SKM-1 treated with dmso at 0.1 percent for 144 hours (cell line): ENCODE measurements at regions not wholly inside any gene's neighbourhood (a gene's known extent, or its start where the extent isn't known, plus 50 kb on each side); places are given as distances from the start of the nearest gene placed in this dataset.
"Not testable (repeated sequence)": the region's sequence is repeated elsewhere in the genome, so short reads cannot be mapped to it uniquely, and the experiment has no call there.

Experiments
- DNase-seq: peaks from one replicate; lab custom pipeline; 2025; ENCODE audit not compliant: unreplicated experiment; lab: John Stamatoyannopoulos, UW

DNA sequence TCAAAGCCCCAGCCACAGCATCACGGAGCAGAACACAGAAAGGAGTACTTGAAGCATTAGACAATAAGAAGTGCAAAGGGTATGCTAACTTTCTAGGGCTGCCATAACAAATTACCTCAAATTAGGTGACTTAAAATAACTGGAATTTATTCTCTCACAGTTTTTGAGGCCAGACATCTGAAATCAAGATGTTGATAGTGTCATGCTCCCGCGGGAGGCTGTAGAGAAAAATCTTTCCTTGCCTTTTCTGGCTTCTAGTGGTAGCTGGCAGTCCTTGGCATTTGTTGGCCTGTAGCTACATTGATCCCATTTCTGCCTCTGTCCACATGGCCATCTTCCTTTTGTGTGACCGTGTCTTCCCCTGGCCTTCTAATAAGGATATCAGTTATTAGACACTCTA lies 51.9 kb upstream of the SPDL1 start:
- DNase-seq, result no peak

DNA sequence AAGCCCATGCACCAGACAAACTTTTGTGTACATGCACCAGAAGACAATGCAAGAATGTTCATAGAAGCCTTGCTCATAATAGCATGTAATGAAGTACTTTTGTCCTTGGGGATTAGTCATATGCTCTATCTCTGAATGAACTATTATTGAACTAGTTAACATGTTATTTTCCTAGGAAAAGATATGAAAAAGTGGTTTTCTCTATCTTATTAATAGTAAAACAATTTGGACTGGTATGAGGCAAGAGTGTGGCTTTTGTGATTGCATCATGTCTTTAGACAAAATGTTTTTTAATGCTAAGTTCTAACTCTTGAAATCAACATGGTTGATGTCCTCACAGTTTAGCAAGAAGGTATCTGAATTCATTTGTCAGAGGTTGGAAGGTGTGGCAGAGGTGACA lies 55.7 kb upstream of the SPDL1 start:
- DNase-seq, result no peak

- DNase-seq, result peak; percentile 6
Observed at GRCh38 chr5:169527066-169527465, 56.5 kb upstream of the SPDL1 start.

DNA sequence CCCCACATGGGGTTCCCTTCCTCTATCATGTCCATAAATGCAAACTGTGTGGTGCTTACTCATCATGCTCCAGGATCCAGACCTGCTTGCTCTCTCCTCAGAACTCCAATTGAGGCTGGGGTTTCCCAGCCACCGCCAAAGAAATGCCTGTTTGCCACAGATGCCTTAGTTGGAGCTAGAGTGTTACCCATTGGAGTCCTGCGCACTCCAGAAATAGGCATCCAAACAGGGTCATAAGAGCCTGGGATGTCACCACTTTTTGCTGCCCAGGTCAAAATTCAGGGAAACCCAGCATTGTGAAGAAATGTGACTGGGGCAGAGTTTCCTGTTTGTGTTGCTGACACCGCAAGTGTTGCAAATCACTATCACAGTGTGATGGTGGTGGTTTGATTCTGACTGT lies 60.7 kb upstream of the SPDL1 start:
- no peak for DNase-seq

GRCh38 chr5:169521366-169521983 lies 62.1 kb upstream of the SPDL1 start:
- DNase-seq, result no peak

GRCh38 chr5:169519358-169519757 lies 64.2 kb upstream of the SPDL1 start:
- DNase-seq, result no peak

DNA sequence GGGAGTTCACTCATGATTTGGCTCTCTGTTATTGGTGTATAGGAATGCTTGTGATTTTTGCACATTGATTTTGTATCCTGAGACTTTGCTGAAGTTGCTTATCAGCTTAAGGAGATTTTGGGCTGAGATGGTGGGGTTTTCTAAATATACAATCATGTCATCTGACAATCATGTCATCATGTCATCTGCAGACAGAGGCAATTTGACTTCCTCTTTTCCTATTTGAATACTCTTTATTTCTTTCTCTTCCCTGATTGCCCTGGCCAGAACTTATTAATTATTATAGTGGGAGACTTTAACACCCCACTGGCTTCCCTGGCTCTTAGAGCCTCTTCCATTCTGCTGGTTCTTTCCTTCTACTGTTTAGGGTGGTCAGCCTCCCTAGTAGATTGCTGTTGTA lies 64.8 kb upstream of the SPDL1 start:
- DNase-seq, result not testable (repeated sequence)

GRCh38 chr5:169512385-169512784 lies 71.2 kb upstream of the SPDL1 start:
- no peak for DNase-seq

- DNase-seq, result no peak
Observed at GRCh38 chr5:169511708-169512107, 71.9 kb upstream of the SPDL1 start.

DNA sequence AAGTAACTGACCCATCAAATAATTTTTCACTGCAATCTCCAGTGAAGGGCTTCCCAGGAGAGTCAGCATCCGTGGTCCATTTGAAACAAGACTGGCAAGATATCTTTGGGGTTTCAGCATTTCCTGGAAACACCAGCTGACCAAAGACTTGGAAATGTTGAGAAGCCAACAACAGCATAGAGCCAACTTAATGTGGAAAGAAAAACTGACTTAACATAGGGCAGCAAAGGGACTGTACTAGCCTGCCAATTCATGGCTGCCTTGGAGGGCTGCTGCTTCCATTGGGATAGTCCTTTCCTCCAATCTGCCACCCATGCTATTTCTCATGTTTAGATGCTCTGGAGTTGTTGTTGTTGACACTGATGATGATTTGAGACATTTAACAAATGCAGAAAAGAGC lies 76.5 kb upstream of the SPDL1 start:
- DNase-seq, result no peak

DNA sequence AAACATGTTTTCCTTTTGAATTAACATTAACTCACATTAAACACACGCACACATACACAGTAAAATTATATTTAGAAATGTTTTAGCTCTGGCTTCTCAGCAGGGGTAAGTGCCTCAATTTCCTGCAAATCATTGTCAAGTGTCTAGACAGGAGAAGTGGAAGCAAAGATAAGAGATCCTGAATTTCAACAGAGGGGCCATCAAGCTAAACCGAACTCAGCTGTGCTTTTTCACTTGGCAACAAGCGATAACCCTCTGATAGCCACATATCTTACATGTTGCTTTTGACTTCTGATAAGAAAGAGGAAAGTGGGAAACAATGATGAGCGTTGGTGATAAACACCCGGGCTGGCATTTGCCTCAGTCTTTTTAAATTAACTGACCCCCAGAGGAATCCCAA lies 79.7 kb upstream of the SPDL1 start:
- no peak for DNase-seq

DNA sequence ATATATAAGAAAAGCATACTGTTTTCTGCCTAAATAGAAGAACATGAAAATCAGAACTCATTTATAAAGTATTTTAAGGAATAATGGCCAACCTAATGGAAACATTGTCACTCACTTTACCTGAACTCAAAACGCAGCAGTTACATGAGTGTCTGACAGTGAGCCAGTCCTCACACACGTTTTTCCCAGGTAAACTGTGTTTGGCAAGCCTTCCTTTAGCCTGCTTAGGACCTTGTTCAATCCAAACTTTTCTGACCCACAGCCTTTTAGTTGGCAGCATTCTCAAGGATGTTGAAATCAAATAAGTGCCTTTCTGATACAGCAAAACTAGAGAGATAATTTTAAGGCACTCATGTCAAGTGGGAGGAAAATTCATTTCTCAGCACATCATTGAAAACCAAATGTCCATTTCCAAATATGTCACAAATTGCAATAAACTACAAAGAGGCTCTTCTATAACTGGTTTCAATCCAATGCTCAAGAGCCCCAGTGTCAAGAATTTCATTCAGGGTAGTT lies 83.5 kb upstream of the SPDL1 start:
- no peak for DNase-seq

GRCh38 chr5:169496878-169497277 lies 86.7 kb upstream of the SPDL1 start:
- DNase-seq, result no peak

DNA sequence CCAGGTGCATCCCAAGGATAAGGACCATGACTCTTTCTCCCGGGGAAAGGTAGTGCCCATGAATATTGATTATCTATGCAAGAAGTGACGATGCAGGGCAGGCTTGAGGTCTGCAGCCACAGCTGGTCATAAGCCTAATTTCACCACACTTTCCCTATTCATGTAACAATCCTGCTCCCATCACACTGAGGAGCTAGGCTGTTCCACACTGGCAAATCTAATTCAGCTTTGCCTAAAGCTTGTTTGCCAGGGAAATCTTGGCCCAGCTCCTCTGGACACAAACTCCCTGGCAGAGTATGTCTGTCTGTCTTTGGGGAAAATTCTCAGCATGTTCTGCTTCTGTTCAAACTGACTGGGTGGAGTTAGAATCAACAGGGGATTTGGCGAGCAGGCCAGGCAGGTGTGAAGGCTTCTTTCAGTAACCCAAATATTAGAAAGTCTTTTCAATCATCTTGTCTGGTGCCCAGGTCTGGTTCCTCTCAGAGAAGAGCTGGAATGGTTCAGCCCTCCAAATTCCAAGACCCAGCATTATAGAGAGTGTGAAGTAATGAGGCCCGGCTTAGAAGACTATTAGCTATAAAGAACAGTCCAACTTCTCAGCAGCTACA lies 88.5 kb upstream of the SPDL1 start:
- DNase-seq, result no peak

- no peak for DNase-seq
Observed at GRCh38 chr5:169494383-169494935, 89.1 kb upstream of the SPDL1 start.

- DNase-seq, result no peak
Observed at GRCh38 chr5:169474226-169474625, 109.3 kb upstream of the SPDL1 start.

- DNase-seq, result no peak
Observed at GRCh38 chr5:169472544-169472943, 111.0 kb upstream of the SPDL1 start.

DNA sequence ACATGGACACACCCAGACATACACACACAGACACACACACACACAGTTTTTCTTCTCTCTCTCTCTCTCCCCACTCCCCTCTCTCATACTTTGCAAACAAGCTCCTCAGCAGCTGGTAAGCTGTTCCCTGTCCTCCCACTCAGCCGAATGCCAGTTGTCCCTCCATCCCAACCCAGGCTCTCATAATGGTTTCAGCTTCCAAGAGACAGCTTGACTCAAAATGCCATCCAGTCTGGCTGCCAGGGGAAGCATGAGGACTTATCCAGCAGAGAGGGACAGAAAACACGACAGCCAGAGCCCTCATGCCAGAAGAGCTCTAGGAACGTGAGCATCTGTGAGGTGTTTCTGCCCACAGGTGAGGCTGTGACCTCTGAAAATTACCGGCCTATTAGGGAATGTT lies 112.6 kb upstream of the SPDL1 start:
- no peak for DNase-seq

- no peak for DNase-seq
Observed at GRCh38 chr5:169467041-169467771, 116.4 kb upstream of the SPDL1 start.

DNA sequence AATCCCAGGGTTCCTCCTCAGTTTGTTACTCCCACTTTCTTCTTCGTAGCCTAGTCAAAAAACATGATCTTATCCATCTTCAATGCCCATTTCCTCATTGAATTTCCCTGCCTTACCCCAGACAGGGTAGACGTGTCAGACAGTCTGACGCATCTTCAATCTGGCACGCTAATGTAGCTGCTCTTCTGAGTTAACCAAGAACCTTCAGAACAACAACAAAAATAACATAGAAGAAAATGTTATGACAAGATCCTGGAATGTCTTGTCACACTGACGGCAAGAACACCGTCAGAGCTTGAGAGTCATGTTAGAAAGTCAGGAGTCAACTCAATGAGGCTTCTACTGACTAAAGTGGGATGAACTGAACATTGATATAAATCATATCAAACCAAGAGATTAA lies 122.7 kb upstream of the SPDL1 start:
- DNase-seq, result no peak

DNA sequence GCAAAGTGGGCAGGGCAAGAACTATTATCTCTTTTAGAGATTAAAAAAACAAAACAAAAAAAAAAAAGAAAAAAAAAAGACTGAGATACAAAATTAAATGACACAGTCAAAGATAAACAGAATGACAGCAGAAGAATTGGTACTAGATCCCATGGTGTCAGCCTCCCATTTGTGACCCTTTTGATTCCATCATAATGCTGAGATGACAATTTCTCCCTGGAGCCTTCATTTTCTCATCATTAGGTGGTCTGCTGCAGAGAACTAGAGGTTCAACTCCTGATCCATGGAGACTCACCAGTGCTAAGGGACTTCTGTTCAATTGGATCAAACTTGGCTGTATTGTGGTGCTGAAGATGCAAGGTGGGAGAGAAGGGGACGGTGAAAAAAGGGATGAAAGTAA lies 123.5 kb upstream of the SPDL1 start:
- DNase-seq, result no peak

DNA sequence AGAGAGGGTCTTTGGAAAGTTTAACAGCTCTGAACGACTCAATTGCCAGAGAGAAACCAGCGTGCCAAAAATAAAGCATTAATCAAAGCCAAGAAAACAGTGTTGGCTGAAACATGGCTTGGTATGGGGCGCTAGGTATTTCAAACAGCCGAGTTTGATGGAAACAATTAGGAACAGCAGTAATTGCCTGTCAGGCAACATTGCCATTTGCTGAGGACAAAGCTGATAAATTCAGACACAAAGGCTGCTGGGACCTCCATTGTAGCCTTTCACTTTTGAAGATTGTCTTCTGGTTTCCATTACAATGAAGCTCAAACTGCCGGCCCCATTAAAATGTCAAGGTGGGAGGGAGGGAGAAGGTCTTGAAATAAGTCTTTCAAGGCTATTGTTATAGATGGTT lies 125.4 kb upstream of the SPDL1 start:
- DNase-seq, result no peak
